Adipocyte (in vitro differentiated cells): ENCODE measurements at regions not wholly inside any gene's neighbourhood (a gene's known extent, or its start where the extent isn't known, plus 50 kb on each side); places are given as distances from the start of the nearest gene placed in this dataset.
A peak's percentile ranks its signal among the peaks of the same experiment; 100 is the strongest.
"Not testable (repeated sequence)": the region's sequence is repeated elsewhere in the genome, so short reads cannot be mapped to it uniquely, and the experiment has no call there.

Source experiments
- DNase-seq: peaks from one replicate; pipeline ENCODE4 v3.0.0-alpha.2; 2015; ENCODE audit warnings: low read depth
- H3K27me3 ChIP-seq: replicated peaks from 2 replicates; pipeline ENCODE4 v1.7.0; 2013; ENCODE audit warnings: mild to moderate bottlenecking, low read length, moderate library complexity; ENCODE audit not compliant: control insufficient read depth, insufficient read depth
- H3K36me3 ChIP-seq: 2 replicates; pipeline ENCODE4 v1.7.0; 2013; ENCODE audit warnings: low read length, mild to moderate bottlenecking, moderate library complexity; ENCODE audit not compliant: control insufficient read depth, insufficient read depth, severe bottlenecking
- H3K4me1 ChIP-seq: 2 replicates; pipeline ENCODE4 v1.7.0; 2013; ENCODE audit warnings: mild to moderate bottlenecking, low read length, moderate library complexity; ENCODE audit not compliant: control insufficient read depth, insufficient read depth
- H3K4me3 ChIP-seq: 2 replicates; pipeline ENCODE4 v1.7.0; 2013; ENCODE audit warnings: mild to moderate bottlenecking, low read length, moderate library complexity
- H3K9ac ChIP-seq: 2 replicates; pipeline ENCODE4 v1.7.0; 2013; ENCODE audit warnings: mild to moderate bottlenecking, low read length, moderate library complexity
- H3K9me3 ChIP-seq: 2 replicates; pipeline ENCODE4 v1.7.0; 2013; ENCODE audit warnings: mild to moderate bottlenecking, low read length, moderate library complexity; ENCODE audit not compliant: control insufficient read depth

DNA sequence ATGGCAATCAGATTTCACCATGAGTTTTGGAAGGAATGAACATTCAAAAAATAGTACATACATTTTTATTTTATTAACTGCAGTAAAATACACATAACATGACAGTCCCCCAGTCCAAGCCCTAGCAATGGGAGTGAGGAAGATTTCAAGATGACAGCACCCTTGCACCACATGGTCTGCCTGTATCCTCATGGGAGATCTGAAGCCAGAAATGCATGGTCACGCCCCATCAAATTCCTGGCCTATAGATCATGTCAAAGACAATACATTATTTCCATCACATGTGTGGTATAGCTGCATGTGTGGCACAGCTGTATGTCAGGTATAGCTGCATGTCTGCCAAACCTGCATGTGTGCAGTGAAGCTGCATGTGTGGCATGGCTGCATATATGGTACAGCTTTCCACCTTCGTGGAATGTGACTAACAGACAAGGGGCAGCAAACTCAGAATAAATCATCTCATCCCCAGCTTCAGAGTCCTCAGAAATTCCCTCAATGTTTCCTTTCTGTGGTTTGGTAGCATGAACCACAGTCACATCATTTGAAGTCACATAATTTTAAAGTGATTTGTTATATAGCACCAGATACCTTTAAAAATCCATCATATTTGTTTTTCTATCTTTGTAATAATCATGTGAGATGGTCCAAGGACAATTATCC lies 518.2 kb upstream of the SOX11 start:
- Histone ChIP-seq H3K4me3 (no peak overlapping the region), H3K9ac (no peak overlapping the region), H3K27me3 (no peaks in the 10 kb centered on the region), H3K36me3 (no peaks in the 10 kb centered on the region), H3K9me3 (no peaks in the 10 kb centered on the region), H3K4me1 (no peaks in the 10 kb centered on the region)
- no peak for DNase-seq

DNA sequence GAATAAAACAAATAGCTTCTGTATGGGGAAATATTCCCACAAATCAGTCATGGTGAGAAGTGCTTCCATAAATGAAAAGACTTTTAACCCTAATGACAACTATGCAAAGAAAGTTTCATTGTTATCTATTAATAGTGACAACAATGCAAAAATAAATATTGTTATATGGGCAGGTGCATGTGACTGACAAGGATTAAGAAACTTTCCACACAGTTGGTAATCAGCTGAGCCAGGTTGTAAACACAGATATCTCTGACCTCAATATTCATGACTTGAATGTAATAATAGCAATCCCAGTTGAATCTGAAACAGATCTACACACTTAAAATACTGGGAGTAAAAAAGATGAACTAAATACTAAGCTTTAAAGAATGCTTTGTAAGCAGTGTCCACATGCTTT lies 517.0 kb upstream of the SOX11 start:
- no peaks in the 10 kb centered on the region for H3K27me3 ChIP-seq
- H3K4me3 ChIP-seq: no peak overlapping the region
- no peaks in the 10 kb centered on the region for H3K9me3 ChIP-seq
- H3K9ac ChIP-seq: no peak overlapping the region
- no peak for DNase-seq
- H3K36me3 ChIP-seq: no peaks in the 10 kb centered on the region
- H3K4me1 ChIP-seq: no peaks in the 10 kb centered on the region

- H3K4me1 ChIP-seq: no peaks in the 10 kb centered on the region
- DNase-seq: peak; percentile 9
Measured at GRCh38 chr2:5176764-5177163, 515.4 kb upstream of the SOX11 start.

GRCh38 chr2:5183031-5183430 lies 509.2 kb upstream of the SOX11 start:
- peaks cover 13% of the 10 kb centered on the region for H3K9me3 ChIP-seq
- H3K4me1 ChIP-seq: no peaks in the 10 kb centered on the region
- H3K27me3 ChIP-seq: no peaks in the 10 kb centered on the region
- H3K36me3 ChIP-seq: no peaks in the 10 kb centered on the region
- H3K4me3 ChIP-seq: no peak overlapping the region
- no peak overlapping the region for H3K9ac ChIP-seq
- DNase-seq: no peak

More at GRCh38 chr2:5176764-5177163, 515.4 kb upstream of the SOX11 start:
- peaks cover 7% of the 10 kb centered on the region for H3K9me3 ChIP-seq
- no peak overlapping the region for H3K4me3 ChIP-seq
- no peaks in the 10 kb centered on the region for H3K36me3 ChIP-seq
- H3K9ac ChIP-seq: no peak overlapping the region
- no peaks in the 10 kb centered on the region for H3K27me3 ChIP-seq

GRCh38 chr2:5187283-5187682 lies 504.9 kb upstream of the SOX11 start:
- DNase-seq: no peak
- H3K27me3 ChIP-seq: no peaks in the 10 kb centered on the region
- no peak overlapping the region for H3K4me3 ChIP-seq
- H3K9ac ChIP-seq: no peak overlapping the region
- H3K4me1 ChIP-seq: no peaks in the 10 kb centered on the region
- H3K9me3 ChIP-seq: peaks cover 6% of the 10 kb centered on the region
- no peaks in the 10 kb centered on the region for H3K36me3 ChIP-seq

GRCh38 chr2:5188636-5189035 lies 503.5 kb upstream of the SOX11 start:
- Histone ChIP-seq H3K36me3 (no peaks in the 10 kb centered on the region), H3K27me3 (no peaks in the 10 kb centered on the region), H3K9me3 (peaks cover 6% of the 10 kb centered on the region), H3K4me1 (no peaks in the 10 kb centered on the region), H3K9ac (no peak overlapping the region), H3K4me3 (no peak overlapping the region)
- no peak for DNase-seq

DNA sequence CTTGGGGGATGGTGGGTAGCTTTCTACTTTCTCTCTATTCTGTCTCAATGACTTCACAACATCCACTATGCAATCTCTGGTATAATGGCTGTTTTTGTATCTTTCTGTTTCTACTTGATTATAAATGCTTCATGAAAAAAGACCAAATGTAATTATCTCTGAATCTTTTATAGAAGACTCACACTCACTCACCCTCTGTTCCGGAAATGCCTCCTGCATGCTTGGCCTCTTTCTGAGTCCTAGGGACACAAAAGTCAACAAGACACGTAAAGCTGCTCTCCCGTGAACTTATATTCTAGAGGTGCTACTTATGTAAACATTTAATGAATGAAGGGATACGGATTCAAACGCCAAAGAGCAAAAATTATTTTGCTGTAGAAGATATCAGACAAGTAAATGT lies 502.2 kb upstream of the SOX11 start:
- Histone ChIP-seq H3K27me3 (no peaks in the 10 kb centered on the region), H3K36me3 (no peaks in the 10 kb centered on the region), H3K9me3 (peaks cover 6% of the 10 kb centered on the region), H3K4me1 (no peaks in the 10 kb centered on the region), H3K4me3 (no peak overlapping the region), H3K9ac (no peak overlapping the region)
- DNase-seq: no peak

- no peaks in the 10 kb centered on the region for H3K36me3 ChIP-seq
- no peak overlapping the region for H3K4me3 ChIP-seq
- DNase-seq: no peak
- no peaks in the 10 kb centered on the region for H3K4me1 ChIP-seq
- no peak overlapping the region for H3K9ac ChIP-seq
- H3K9me3 ChIP-seq: peaks cover 6% of the 10 kb centered on the region
- H3K27me3 ChIP-seq: no peaks in the 10 kb centered on the region
Measured at GRCh38 chr2:5195636-5196035, 496.5 kb upstream of the SOX11 start.

DNA sequence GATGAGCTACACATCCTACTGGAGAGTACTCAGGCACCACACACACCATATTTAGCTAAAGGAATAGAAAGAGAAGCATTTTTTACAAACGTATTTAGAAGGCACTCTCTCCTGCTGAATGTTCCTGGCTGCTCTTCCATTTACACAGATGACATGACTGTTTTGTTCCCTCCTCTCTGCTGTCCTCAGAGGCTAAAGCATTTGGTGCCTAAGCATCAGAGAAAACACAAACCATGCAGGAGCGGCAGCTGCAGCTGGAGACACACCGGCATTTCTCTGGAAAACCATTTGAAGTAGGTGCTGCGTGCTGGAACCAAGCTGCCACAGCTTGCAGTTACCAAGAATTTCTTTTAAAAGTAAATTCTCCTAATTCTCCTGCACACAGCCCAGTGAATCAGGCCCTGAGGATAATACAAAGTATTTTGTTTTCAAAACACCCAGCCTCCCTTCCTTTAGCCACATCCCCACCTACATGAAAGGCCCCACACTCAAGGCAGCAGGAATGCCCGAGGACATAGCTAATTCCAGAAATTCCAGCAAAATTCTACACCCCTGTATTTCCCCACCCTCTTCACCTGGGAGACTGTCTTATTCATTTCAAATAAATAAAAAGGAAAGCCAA lies 488.9 kb upstream of the SOX11 start:
- Histone ChIP-seq H3K4me3 (no peak overlapping the region), H3K36me3 (no peaks in the 10 kb centered on the region), H3K4me1 (no peaks in the 10 kb centered on the region), H3K27me3 (no peaks in the 10 kb centered on the region), H3K9me3 (peaks cover 3% of the 10 kb centered on the region), H3K9ac (no peak overlapping the region)
- no peak for DNase-seq

- not testable (repeated sequence) for H3K9me3 ChIP-seq, DNase-seq, H3K4me1 ChIP-seq, H3K27me3 ChIP-seq, H3K36me3 ChIP-seq, H3K9ac ChIP-seq, H3K4me3 ChIP-seq
Measured at GRCh38 chr2:5206742-5207141, 485.4 kb upstream of the SOX11 start.

DNA sequence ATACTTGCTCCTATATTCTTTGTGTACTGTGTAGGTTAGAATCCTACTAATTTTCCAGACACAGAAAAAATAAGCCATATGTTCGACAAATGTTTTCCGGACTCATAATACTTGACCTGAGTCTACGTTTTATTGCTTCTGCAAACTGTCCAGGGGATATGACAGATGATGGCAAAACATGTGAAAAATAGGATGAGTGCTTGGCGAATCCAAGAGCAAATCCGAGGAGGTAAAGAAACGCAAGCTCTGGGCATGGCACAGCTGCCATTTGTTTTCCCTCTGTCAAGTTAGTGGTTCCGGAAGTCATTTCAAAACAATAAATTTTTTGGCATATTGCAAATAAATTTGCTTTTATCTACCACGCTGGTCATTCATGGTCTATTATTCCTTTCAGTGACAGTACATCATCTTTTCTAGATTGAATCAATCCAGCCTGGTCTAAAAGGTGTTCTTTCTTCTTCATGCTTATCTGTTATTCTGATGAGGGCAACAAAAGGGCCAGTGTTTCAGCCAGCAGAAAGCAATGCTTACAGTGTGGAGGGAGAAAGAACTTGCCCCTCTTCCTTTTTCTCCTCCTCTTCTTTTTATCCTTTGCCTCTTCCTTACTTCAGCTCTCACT lies 476.1 kb upstream of the SOX11 start:
- Histone ChIP-seq H3K9me3 (no peaks in the 10 kb centered on the region), H3K4me1 (no peaks in the 10 kb centered on the region), H3K9ac (no peak overlapping the region), H3K4me3 (no peak overlapping the region), H3K36me3 (no peaks in the 10 kb centered on the region), H3K27me3 (no peaks in the 10 kb centered on the region)
- no peak for DNase-seq
